ENCODE measurements at regions not wholly inside any gene's neighbourhood (a gene's known extent, or its start where the extent isn't known, plus 50 kb on each side); places are given as distances from the start of the nearest gene placed in this dataset.

GRCh38 chr6:126461045-126461444, 121.1 kb downstream of the CENPW start:
- H3K27me3 ChIP-seq (ENCODE audit: insufficient read depth, low read length, poor library complexity, severe bottlenecking) = no peaks in the 10 kb centered on the region
- TF ChIP-seq EZH2phosphoT487 (IDR thresholded peaks at IDR 0.05; ENCODE audit: borderline replicate concordance) (no peak), CTCF (conservative IDR thresholded peaks at IDR 0.05; ENCODE audit: low read length) (no peak)
- H3K9ac ChIP-seq (ENCODE audit: low read depth, low read length, poor library complexity, severe bottlenecking) = no peak overlapping the region
- H3K36me3 ChIP-seq (ENCODE audit: insufficient read depth, low read length) = no peaks in the 10 kb centered on the region
- H3K4me1 ChIP-seq (ENCODE audit: insufficient read depth, low read length, poor library complexity, severe bottlenecking) = no peaks in the 10 kb centered on the region
- H3K79me2 ChIP-seq (ENCODE audit: insufficient read depth, low read length) = no peaks in the 10 kb centered on the region
- H2AFZ ChIP-seq (ENCODE audit: low read length) = no peak overlapping the region
- no peaks in the 10 kb centered on the region for H3K9me3 ChIP-seq (ENCODE audit: insufficient read depth, low read depth, low read length)
- H3K4me2 ChIP-seq (ENCODE audit: low read depth, low read length, poor library complexity, severe bottlenecking) = no peak overlapping the region
- no peaks in the 10 kb centered on the region for H4K20me1 ChIP-seq (ENCODE audit: insufficient read depth, low read length, poor library complexity, severe bottlenecking)
- H3K9me2 ChIP-seq (replicated peaks; ENCODE audit: low read depth, low read length) = no peaks in the 10 kb centered on the region
- H3F3A ChIP-seq (ENCODE audit: low read depth) = no peaks in the 10 kb centered on the region
- no peak overlapping the region for H3K4me3 ChIP-seq (ENCODE audit: low read length, poor library complexity, severe bottlenecking)

- no peaks in the 10 kb centered on the region for H3K79me2 ChIP-seq (ENCODE audit: insufficient read depth, low read length)
- no peaks in the 10 kb centered on the region for H3K27me3 ChIP-seq (ENCODE audit: insufficient read depth, low read length, poor library complexity, severe bottlenecking)
- no peaks in the 10 kb centered on the region for H3K9me2 ChIP-seq (replicated peaks; ENCODE audit: low read depth, low read length)
Observed at GRCh38 chr6:126464245-126464644, 124.3 kb downstream of the CENPW start.

GRCh38 chr6:126475449-126475848, 135.5 kb downstream of the CENPW start:
- Histone ChIP-seq H3K4me2 (ENCODE audit: low read depth, low read length, poor library complexity, severe bottlenecking) (no peak overlapping the region), H3K4me1 (ENCODE audit: insufficient read depth, low read length, poor library complexity, severe bottlenecking) (no peaks in the 10 kb centered on the region)

More at GRCh38 chr6:126464245-126464644, 124.3 kb downstream of the CENPW start:
- no peaks in the 10 kb centered on the region for H3K9me3 ChIP-seq (ENCODE audit: insufficient read depth, low read depth, low read length)
- no peaks in the 10 kb centered on the region for H3K4me1 ChIP-seq (ENCODE audit: insufficient read depth, low read length, poor library complexity, severe bottlenecking)
- no peaks in the 10 kb centered on the region for H3K36me3 ChIP-seq (ENCODE audit: insufficient read depth, low read length)
- no peak overlapping the region for H2AFZ ChIP-seq (ENCODE audit: low read length)
- no peak overlapping the region for H3K9ac ChIP-seq (ENCODE audit: low read depth, low read length, poor library complexity, severe bottlenecking)
- H3K4me2 ChIP-seq (ENCODE audit: low read depth, low read length, poor library complexity, severe bottlenecking) = no peak overlapping the region
- no peaks in the 10 kb centered on the region for H3F3A ChIP-seq (ENCODE audit: low read depth)
- H4K20me1 ChIP-seq (ENCODE audit: insufficient read depth, low read length, poor library complexity, severe bottlenecking) = no peaks in the 10 kb centered on the region
- TF ChIP-seq EZH2phosphoT487 (IDR thresholded peaks at IDR 0.05; ENCODE audit: borderline replicate concordance) = no peak
- TF ChIP-seq CTCF (conservative IDR thresholded peaks at IDR 0.05; ENCODE audit: low read length) = no peak
- no peak overlapping the region for H3K4me3 ChIP-seq (ENCODE audit: low read length, poor library complexity, severe bottlenecking)

More at GRCh38 chr6:126475449-126475848, 135.5 kb downstream of the CENPW start:
- H3F3A ChIP-seq (ENCODE audit: low read depth) = no peaks in the 10 kb centered on the region
- no peak overlapping the region for H3K9ac ChIP-seq (ENCODE audit: low read depth, low read length, poor library complexity, severe bottlenecking)
- H3K36me3 ChIP-seq (ENCODE audit: insufficient read depth, low read length) = no peaks in the 10 kb centered on the region
- TF ChIP-seq CTCF (conservative IDR thresholded peaks at IDR 0.05; ENCODE audit: low read length) = no peak
- TF ChIP-seq EZH2phosphoT487 (IDR thresholded peaks at IDR 0.05; ENCODE audit: borderline replicate concordance) = no peak
- H3K9me3 ChIP-seq (ENCODE audit: insufficient read depth, low read depth, low read length) = no peaks in the 10 kb centered on the region
- H4K20me1 ChIP-seq (ENCODE audit: insufficient read depth, low read length, poor library complexity, severe bottlenecking) = no peaks in the 10 kb centered on the region
- no peak overlapping the region for H2AFZ ChIP-seq (ENCODE audit: low read length)
- no peaks in the 10 kb centered on the region for H3K27me3 ChIP-seq (ENCODE audit: insufficient read depth, low read length, poor library complexity, severe bottlenecking)
- no peak overlapping the region for H3K4me3 ChIP-seq (ENCODE audit: low read length, poor library complexity, severe bottlenecking)
- no peaks in the 10 kb centered on the region for H3K9me2 ChIP-seq (replicated peaks; ENCODE audit: low read depth, low read length)
- H3K79me2 ChIP-seq (ENCODE audit: insufficient read depth, low read length) = no peaks in the 10 kb centered on the region
